GM21717 (cell line): ENCODE measurements at regions not wholly inside any gene's neighbourhood (a gene's known extent, or its start where the extent isn't known, plus 50 kb on each side); places are given as distances from the start of the nearest gene placed in this dataset.

Experiments used
- ATAC-seq: cut with Tn5 transposase; IDR thresholded peaks from one replicate; pipeline ENCODE4 v1.9.1; 2021; ENCODE audit warnings: mild to moderate bottlenecking, moderate library complexity; ENCODE audit not compliant: unreplicated experiment

DNA sequence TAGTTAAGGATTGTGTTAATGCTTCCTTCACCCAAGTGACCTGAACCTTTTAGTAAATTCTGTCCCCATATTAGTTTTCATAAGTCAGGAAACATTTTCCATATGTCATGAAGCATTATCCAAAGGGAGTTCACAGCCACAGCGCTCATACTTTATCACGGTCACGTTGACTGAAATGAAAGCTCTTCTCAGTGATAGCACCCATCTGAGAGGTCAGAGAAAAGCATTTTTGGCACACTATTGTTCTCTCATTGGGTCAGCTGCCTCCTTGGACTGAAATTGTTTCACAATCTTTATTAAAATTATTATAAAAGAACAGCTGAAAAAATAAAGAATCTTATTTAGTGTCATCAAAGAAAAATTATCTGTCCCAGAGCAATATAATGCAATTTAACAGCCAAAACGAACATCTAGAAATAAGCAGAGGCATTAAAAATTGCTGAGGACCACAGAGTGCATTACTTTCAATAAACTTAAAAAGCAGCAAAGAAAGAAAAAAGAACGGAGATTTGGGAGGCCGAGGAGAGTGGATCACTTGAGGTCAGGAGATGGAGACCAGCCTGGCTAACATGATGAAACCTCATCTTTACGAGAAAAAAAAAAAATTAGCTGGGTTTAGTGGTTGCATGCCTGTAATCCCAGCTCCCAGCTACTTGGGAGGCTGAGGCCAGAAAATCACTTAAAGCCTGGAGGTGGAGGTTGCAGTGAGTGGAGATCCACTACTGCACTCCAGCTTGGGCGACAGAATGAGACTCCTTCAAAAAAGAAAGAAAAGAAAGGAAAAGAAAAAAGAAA, 680.8 kb upstream of the FAM241A start:
- ATAC-seq = no peak

DNA sequence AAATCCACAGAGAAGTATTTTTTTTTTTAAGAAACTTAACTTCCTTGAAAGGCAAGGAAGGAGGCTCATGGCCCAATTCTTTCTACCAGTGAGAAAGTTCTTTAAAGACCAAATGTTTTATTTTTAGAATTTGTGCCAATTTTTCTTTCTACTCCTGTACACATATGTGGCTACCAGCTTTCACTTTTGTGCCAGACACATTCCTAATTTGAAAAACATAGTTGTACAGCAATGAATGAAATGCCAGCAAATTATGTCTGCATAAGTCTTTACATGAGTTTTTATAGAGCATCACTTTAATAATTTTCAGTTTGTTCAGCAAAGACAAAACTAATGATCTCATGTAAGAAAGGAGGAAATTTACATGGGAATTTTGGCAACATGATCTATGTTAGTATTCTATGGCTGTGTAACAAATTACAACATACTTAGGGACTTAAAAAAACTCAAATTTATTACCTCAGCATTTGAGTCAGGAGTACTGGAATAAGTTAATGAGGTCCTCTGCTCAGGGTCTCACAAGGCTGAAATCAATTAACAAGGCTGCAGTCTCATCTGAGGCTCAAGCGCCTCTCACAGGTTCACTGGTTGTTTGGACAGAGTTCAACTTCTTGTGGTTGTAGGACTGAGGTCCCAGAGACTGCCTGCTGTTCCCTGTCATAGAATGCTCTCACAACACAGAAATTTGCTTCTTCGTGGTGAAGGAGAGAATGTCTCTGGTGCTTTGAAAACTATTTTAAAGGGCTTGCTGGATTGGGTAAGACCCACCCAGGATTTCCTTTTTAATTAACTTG, 678.2 kb upstream of the FAM241A start:
- ATAC-seq = no peak

DNA sequence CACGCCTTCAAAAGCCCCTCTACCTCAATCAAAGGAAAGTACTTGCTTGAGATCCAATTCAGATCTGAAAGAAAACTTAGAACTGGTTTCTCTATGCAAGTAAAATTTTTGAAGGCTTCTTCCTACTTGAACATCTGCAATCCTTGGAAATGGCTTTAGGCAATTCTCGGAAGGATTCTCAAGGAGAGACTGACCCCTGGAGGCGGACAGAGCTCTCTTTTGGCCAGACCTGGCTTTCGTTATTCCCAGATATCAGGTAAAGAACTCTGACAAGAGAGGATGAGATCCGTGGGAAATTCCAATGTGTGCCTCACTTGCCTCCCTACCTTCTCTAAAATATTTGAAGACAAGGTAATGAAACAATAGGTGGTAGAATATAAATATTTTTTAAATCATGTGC, 670.3 kb upstream of the FAM241A start:
- no peak for ATAC-seq

DNA sequence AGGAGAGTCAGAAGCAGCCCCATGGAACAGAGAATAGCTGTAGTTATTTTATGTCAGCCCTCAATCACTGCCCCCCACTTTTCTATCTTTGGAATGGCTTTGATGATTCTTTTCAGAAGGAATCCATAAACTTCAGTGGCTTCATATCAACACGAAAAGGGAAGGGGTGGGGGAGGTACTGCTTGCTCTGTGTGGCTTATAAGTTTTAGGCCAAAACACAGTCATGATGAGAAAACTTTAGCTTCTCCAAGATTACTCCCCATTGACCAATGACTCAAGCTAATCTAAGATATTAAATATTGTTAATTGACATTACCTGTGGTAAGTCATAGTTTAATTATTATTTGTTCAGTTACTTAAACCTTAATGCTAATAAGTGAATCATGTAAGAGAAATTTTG, 669.6 kb upstream of the FAM241A start:
- ATAC-seq = no peak

DNA sequence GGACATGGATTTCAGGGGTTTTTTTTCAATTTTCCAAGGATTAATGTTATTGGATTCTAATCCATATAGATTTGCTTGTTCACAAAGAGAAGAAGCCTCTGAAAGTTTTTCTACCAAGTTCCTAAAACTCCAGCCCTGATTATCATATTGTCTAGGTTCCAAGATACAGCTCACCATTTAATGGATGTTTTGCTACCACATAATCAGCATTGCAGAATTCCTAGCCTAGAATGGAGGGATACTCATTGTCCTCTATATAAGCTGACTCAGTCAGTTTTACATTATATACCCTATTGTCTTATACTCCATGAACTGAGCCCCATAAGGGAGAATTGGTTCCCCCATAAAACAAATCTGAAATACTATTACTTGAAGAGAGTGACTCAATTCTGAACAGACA, 664.7 kb upstream of the FAM241A start:
- ATAC-seq = no peak

DNA sequence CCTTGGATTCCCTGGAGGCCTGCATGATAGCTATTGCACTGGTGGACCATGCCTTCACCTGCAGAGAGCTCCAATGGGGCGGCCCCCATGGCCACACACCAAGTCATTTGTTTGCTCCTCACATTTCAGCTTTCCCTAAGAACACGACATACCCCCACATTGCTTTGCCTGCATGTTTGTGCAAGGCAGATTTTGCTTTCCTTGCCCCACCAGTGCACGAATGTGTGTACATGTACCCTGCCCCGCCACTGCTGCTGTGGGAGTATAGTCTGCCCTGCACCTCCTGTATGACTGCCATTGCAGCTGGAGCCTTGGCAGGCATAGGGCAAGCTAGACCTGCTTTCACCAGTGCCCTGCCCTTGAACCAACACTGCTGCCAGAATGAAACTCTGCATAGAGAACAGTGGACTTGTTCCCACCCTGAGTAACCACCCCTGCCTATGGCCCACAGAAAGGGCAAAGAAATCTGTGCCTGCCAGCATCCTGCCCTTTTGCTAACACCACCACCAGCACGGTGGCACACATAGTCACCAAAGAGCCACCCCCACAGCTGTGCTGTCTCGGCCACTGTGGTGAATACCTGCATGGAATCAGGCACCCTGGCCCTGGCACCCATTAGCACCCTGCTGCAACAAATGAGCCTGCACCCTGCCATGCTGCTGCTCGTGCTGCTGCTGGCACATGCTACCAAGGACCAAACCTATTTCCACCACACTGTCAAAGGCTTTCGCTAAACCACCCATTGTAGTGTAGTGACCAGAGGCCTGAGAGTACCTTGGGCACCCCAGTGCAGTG, 661.7 kb upstream of the FAM241A start:
- ATAC-seq = no peak

DNA sequence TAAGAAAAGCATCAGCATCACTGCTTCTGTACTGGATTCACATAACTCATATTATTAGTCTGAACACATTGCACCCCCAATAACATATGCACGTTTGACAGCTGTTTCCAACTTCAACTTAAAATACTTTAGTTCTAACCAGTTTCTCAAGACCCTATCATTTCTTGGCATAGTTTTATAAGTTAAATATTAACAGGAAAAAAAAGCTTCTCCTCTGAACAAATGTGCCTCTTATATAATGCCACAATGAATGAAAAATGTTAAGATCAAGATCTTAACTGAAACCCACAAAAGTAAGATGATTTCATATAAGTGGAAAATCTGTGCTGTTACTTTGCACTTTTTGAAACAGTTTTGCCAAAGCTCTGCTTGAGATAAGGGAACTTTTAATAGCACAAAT, 652.8 kb upstream of the FAM241A start:
- ATAC-seq = no peak

DNA sequence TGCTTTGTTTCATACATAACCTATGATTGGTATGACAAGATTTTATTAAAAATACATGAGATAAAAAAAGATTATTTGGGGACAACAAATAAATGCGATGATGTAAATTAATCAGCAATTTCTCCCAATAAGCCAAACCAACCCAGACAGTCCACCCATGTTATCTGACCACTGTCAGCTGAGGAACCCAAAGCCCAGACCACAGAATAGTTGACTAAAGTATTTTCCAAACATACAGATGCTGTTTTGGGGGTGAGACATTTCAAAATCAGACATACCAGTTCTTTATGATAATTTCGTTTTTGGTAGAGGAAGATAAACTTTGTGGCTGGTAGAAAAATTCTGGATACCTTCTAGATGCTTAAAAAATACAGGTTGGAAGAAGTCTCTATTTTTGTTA, 650.8 kb upstream of the FAM241A start:
- ATAC-seq = no peak

DNA sequence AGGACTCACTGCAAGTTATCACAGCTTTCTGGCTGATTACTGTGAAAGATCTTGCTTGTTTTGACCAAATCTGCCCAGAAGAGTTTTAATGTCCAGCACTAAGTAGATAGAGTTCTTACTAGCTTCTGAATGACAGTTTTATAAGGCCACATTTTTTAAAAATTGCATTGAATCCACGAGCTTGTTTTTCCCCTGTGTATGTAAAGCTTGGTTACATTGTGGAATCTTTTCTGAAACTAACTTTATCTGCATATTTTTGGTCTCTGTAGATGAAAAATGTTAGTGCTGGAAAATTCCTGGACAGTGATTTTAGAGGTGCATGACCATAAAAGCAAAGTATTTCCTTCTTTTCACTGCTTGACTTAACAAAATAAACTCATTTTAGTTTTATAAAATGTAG, 650.3 kb upstream of the FAM241A start:
- ATAC-seq = no peak

DNA sequence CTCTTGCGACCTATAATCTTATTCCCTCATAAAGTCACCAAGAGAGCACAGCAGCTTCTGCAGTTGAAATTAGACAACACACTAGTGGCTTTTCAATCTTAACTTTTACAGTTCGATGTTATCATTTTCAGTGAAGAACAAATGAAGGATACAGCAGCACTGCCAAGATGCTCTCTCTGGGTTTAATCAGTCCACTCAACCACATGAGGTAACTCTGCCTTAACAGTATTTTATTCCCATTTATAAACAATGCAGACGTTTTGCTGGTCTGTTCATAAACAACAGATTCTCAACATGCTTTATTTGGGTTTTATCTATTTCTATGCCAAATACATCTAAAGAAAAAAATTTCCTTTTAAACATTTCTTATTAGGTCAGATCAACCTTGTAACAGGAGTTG, 646.0 kb upstream of the FAM241A start:
- ATAC-seq = no peak

DNA sequence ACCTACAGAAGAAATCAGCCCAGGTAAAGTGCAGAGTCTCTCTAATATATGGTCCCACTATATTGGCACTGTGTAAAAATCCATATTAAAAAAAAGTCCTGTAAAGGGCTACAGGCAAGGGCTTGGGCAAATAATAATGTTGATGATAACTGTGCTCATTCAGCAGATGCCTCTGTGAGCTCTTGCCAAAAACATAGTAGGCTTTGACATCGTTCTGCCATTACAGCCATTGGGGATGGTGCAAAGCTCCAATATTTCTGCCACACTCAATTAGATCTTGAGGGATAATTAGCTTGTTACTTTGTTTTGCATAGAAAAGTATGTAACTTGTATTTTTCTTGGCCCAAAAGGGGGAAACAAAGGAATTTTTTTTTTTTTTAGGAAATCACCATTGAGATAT, 645.5 kb upstream of the FAM241A start:
- no peak for ATAC-seq

DNA sequence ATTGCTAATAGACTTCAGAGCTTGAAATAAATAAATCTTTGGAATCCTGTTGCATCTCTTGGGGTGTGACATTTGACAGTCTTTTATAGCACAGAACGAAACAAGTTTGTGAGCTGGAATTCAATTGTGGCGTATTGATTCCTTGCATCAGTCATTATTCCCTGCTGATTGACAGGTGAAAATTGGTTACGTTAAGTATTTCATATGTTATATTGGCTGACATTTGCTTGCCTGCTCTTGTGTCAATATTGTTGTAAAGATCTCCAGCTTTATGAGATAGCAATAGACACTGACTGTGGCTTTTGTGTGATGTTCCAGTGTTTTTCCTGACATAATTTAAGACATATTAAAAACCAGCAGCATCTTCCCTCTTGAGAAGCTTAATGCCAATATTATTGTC, 644.4 kb upstream of the FAM241A start:
- ATAC-seq = no peak

DNA sequence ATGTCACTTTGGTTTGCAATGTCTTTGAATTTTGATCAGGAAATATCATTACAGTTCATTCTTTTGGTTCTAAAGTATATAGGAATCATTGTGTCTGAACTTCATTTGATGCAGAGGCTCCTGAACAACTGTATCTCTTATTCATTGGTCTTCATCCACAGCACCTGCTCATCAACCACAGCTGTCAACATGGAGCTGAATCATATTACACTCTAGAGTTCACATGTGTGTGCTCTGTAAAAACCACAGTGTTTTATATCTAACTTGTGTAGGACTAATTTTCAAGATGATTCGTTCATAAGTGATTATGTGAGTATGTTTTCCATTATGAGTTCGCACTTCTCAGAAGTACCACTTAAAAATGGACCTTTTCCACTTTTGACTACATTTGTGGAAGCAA, 643.3 kb upstream of the FAM241A start:
- no peak for ATAC-seq

DNA sequence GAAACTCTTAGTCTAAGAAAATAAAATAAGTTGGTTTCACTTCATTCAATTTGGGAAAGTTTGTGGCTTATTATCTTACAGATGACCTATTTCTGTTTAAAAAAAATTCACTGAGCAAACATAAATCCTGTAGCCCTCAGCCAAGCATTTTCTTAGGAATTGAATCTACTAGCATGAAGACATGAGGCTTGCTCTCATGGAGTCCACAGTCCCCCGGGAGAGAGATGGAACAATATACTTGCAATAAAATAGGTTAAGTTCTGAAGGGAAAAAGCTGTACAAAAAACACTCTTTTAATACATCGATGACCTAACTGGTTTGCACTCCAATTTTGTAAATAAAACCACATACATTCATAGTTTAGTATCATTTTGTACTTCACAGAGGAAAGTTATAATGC, 642.6 kb upstream of the FAM241A start:
- no peak for ATAC-seq

DNA sequence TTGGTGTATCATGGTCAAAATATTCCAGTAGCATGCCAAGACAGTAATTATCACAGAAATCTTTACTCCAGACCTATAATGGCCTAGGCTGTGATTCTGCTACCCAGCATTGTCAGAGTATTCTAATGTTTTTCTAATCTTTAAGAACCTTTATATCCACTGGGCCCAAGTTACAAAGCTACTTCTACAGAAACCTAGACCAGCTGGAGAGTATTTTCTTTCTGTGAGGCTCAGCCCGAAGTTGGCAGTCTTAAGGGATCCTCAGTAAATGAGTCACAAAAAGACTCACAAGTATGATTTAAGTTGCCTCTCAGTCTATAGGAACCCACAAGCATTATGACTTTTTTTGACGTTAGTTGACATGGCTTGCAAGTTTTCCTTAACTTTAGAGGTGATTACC, 638.5 kb upstream of the FAM241A start:
- no peak for ATAC-seq

DNA sequence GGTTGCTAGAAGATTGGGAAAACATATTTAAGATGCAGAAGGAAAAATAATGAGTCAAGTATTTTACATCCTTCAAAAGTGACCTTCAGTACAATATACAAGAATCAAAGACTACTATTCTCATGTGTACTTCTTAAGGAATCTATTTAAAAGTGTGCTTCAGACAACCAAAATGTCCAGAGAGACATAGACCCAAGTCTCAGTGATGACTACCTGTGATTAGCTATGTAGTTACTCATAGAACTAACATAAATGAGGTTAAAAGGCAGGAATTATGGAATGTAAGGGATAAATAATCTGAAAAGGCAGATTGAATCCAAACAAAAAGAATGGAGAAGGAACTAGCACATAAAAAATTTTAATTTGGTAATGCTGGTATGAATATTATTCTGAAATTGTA, 634.7 kb upstream of the FAM241A start:
- ATAC-seq = no peak

DNA sequence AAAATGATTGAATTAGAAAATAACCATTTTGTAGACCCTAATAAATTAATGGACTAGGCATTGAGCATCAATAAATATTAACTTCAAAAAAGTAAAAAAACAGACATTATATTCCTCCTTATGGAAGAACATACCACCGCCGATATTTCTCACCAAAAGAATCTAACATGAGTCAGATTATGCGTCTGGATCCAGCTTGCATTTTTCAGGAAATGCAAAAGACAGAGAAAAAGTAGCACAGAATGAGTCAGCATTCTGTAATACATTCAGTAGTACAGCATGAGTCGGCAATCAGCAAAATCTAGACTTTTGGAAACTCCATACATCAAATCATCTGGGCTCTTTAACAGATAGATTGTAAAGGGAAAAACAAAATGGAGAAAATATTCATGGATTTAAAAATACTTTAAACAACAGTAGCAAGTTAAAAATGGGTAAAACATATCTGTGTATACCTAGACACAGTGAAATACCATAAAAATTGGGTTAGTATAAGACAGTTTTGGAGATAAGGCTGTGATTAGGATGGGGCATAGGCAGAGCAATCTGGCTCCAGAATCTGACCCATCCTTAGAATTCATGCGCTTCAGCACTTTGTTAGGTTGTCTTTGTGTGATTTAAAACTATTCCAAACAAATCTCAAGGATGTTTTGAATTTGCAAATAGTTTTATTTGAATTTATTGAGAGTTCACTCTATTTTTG, 633.0 kb upstream of the FAM241A start:
- no peak for ATAC-seq

DNA sequence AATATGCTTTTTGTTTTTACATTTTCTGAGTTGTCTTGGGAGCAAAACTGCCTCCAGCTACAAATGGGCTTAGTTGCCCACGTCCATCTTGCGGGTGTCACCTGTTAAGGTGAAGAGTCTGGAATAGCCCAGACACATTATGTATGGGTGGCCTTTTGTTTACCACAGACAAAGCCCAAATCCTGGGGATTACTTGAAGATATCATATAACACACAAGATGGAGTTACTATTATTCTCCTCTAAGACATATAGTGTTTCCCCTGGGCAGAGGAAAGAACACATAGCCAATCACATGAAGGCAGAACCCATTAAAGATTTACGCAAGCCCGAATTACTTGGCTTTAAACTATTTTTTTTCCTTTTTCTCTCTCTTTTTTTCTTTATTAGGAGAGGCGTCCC, 625.6 kb upstream of the FAM241A start:
- ATAC-seq = no peak

DNA sequence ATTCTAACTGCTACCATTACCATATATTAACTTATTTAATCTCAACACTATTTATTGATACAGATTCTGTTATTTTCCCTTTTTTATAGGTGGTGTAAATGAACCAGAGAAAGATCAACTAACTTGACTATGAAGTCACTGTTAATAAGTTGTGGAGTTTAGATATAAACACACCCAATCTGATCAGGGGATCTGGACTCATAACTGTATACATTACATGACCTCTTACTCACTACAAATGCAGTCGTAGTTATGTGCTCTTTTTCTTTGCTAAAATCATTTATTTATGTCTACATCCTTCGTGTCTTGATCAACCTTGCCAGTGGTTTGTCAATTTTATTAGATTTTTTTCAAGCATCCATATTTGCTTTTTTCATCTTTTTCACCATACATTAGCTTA, 614.8 kb upstream of the FAM241A start:
- ATAC-seq = no peak

DNA sequence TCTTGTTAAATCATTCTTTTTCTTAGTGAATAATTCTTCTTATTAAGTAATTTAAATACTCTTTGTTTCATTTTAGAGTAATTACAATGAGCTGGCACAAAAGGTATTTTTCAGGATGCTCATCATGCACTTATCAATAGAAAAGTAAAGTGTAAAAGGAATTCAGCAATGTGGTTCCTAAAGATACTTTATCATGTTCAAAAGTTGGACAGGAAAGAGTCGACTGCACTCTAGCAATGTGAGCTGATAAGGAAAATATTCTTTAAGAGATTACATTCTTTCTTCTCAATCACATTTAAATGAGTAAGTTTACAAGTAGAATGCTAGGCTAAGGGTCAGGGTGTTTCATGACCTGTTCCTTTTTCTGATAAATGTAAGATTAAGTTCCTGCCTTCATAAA, 609.5 kb upstream of the FAM241A start:
- ATAC-seq = no peak

DNA sequence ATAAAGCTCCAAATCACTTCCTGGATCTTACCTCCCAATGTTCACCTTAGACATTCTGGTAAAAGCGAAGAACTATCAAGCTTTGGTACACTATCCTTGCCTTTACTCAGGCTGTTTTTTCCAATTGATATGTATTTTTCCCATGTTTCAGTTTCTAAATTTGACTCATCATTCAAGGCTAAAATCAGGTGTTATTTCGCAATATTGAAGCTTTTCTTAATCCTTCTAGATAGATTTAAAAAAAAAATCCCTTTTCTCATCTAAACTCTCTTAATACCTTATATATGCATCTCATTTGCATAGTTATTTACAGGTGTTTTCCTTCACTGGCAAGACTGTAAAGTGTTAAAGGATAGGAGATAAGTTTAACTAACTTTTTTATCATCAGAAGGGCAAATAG, 608.1 kb upstream of the FAM241A start:
- no peak for ATAC-seq
